Loucy (cell line): ENCODE measurements at regions not wholly inside any gene's neighbourhood (a gene's known extent, or its start where the extent isn't known, plus 50 kb on each side); places are given as distances from the start of the nearest gene placed in this dataset.

Experiments
- EZH2phosphoT487 ChIP-seq: fragments of 200-600 bp; IDR thresholded peaks from 2 replicates; pipeline ENCODE4 v1.6.1; 2018; ENCODE audit warnings: antibody characterized with exemption, mild to moderate bottlenecking, moderate library complexity, borderline replicate concordance
- TF ChIP-seq, protein P1 (sequence below): fragments of 200-600 bp; sonication (generic); conservative IDR thresholded peaks from 2 replicates; pipeline ENCODE4 v1.5.1; 2014; ENCODE audit warnings: mild to moderate bottlenecking, antibody characterized with exemption, low read length

DNA sequence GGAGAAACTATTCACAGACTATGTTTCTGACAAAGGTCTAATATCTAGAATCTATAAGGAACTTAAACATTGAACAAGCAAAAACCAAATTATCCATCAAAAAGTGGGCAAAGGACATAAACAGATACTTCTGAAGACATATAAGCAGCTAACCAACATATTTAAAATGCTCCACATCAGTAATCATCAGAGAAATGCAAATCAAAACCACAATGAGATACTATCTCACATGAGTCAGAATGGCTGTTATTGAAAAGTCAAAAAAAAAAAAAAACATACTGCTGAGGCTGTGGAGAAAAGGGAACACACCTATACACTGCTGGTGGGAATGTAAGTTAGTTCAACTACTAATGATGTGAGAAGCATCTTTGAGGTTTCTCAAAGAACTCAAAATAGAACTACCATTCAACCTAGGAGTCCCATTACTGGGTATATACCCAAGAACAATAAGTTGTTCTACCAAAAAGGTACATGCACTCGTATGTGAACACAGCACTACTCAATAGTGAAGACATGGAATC is 220.4 kb upstream of the TFPI start:
- TF ChIP-seq, protein P1, sequence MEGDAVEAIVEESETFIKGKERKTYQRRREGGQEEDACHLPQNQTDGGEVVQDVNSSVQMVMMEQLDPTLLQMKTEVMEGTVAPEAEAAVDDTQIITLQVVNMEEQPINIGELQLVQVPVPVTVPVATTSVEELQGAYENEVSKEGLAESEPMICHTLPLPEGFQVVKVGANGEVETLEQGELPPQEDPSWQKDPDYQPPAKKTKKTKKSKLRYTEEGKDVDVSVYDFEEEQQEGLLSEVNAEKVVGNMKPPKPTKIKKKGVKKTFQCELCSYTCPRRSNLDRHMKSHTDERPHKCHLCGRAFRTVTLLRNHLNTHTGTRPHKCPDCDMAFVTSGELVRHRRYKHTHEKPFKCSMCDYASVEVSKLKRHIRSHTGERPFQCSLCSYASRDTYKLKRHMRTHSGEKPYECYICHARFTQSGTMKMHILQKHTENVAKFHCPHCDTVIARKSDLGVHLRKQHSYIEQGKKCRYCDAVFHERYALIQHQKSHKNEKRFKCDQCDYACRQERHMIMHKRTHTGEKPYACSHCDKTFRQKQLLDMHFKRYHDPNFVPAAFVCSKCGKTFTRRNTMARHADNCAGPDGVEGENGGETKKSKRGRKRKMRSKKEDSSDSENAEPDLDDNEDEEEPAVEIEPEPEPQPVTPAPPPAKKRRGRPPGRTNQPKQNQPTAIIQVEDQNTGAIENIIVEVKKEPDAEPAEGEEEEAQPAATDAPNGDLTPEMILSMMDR = no peak
- no peak for TF ChIP-seq EZH2phosphoT487
